GM23338 (cell line): ENCODE measurements at regions not wholly inside any gene's neighbourhood (a gene's known extent, or its start where the extent isn't known, plus 50 kb on each side); places are given as distances from the start of the nearest gene placed in this dataset.

ENCODE experiments used
- ATAC-seq: fragments of 200-7000 bp; cut with Tn5 transposase; 3 replicates; pipeline ENCODE4 v1.9.1; 2020
- DNase-seq: peaks from one replicate; pipeline ENCODE4 v3.0.0-alpha.2; 2015; ENCODE audit warnings: low spot score
- H2AFZ ChIP-seq: fragments of 200-600 bp; sonication (generic); 2 replicates; pipeline ENCODE4 v1.8.0; 2016; ENCODE audit warnings: antibody characterized with exemption, mild to moderate bottlenecking, moderate library complexity
- H3F3A ChIP-seq: fragments of 200-600 bp; sonication (generic); replicated peaks from 2 replicates; pipeline ENCODE4 v1.8.0; 2017; ENCODE audit warnings: antibody characterized with exemption, mixed run types, low read depth
- H3K27ac ChIP-seq: fragments of 200-600 bp; sonication (generic); 2 replicates; pipeline ENCODE4 v1.6.1; 2016; ENCODE audit warnings: low read depth
- H3K27me3 ChIP-seq: fragments of 200-600 bp; sonication (generic); 2 replicates; pipeline ENCODE4 v1.8.0; 2016; ENCODE audit warnings: mild to moderate bottlenecking, mixed run types, moderate library complexity; ENCODE audit not compliant: insufficient read depth
- H3K36me3 ChIP-seq: fragments of 200-600 bp; sonication (generic); 2 replicates; pipeline ENCODE4 v1.8.0; 2016; ENCODE audit warnings: mild to moderate bottlenecking; ENCODE audit not compliant: insufficient read depth
- H3K4me1 ChIP-seq: fragments of 200-600 bp; sonication (generic); 2 replicates; pipeline ENCODE4 v1.8.0; 2016; ENCODE audit warnings: mild to moderate bottlenecking, moderate library complexity; ENCODE audit not compliant: insufficient read depth
- H3K4me2 ChIP-seq: fragments of 200-600 bp; sonication (generic); 2 replicates; pipeline ENCODE4 v1.7.1; 2017; ENCODE audit warnings: mixed run types
- H3K4me3 ChIP-seq: fragments of 200-600 bp; sonication (generic); 2 replicates; pipeline ENCODE4 v1.6.1; 2016; ENCODE audit warnings: mixed run types
- H3K79me2 ChIP-seq: fragments of 200-600 bp; sonication (generic); replicated peaks from 2 replicates; pipeline ENCODE4 v1.8.0; 2017; ENCODE audit warnings: mild to moderate bottlenecking; ENCODE audit not compliant: insufficient read depth
- H3K9me2 ChIP-seq: fragments of 200-600 bp; sonication (generic); 2 replicates; pipeline ENCODE4 v1.8.0; 2017; ENCODE audit not compliant: insufficient read depth
- H4K20me1 ChIP-seq: fragments of 200-600 bp; sonication (generic); replicated peaks from 2 replicates; pipeline ENCODE4 v1.8.0; 2017; ENCODE audit warnings: mild to moderate bottlenecking; ENCODE audit not compliant: insufficient read depth
- H3K27ac Mint-ChIP-seq: 2 replicates; pipeline ENCODE4 v1.8.0; 2020; ENCODE audit warnings: inconsistent platforms, mild to moderate bottlenecking, moderate library complexity, mixed read lengths
- H3K27me3 Mint-ChIP-seq: 3 replicates; pipeline ENCODE4 v1.8.0; 2022; ENCODE audit warnings: low read depth, mild to moderate bottlenecking, moderate library complexity, mixed read lengths, inconsistent platforms; ENCODE audit not compliant: insufficient read depth, poor library complexity
- H3K36me3 Mint-ChIP-seq: 3 replicates; pipeline ENCODE4 v1.8.0; 2021; ENCODE audit warnings: low read depth, mild to moderate bottlenecking, inconsistent platforms, moderate library complexity, mixed read lengths
- H3K4me1 Mint-ChIP-seq: 3 replicates; pipeline ENCODE4 v1.8.0; 2020; ENCODE audit warnings: mild to moderate bottlenecking, inconsistent platforms, mixed read lengths
- H3K4me3 Mint-ChIP-seq: 3 replicates; pipeline ENCODE4 v1.8.0; 2021; ENCODE audit warnings: moderate library complexity, mild to moderate bottlenecking, inconsistent platforms, mixed read lengths
- H3K9me3 Mint-ChIP-seq: 3 replicates; pipeline ENCODE4 v1.8.0; 2020; ENCODE audit warnings: moderate library complexity, mild to moderate bottlenecking, inconsistent platforms, mixed read lengths
- CREB1 ChIP-seq: fragments of 250-450 bp; sonication (Bioruptor Pico); IDR thresholded peaks from 2 replicates; pipeline ENCODE4 v1.5.0; 2020; ENCODE audit warnings: low read depth, mild to moderate bottlenecking, moderate library complexity
- EZH2 ChIP-seq: fragments of 200-600 bp; sonication (generic); IDR thresholded peaks from one replicate; pipeline ENCODE4 v1.8.0; 2017; ENCODE audit warnings: antibody characterized with exemption, mild to moderate bottlenecking, low read depth; ENCODE audit not compliant: unreplicated experiment
- EZH2phosphoT487 ChIP-seq: fragments of 200-600 bp; sonication (generic); IDR thresholded peaks from one replicate; pipeline ENCODE4 v1.8.1; 2018; ENCODE audit warnings: antibody characterized with exemption; ENCODE audit not compliant: unreplicated experiment
- JUNB ChIP-seq: IDR thresholded peaks from one replicate; pipeline ENCODE4 v1.6.1; 2016; ENCODE audit warnings: antibody characterized with exemption; ENCODE audit not compliant: unreplicated experiment
- NANOG ChIP-seq: IDR thresholded peaks from 2 replicates; pipeline ENCODE4 v1.6.1; 2016; ENCODE audit warnings: antibody characterized with exemption, borderline replicate concordance
- POLR2AphosphoS5 ChIP-seq: IDR thresholded peaks from 2 replicates; pipeline ENCODE4 v1.6.1; 2016; ENCODE audit warnings: antibody characterized with exemption, low read depth
- STAT1 ChIP-seq: IDR thresholded peaks from one replicate; pipeline ENCODE4 v1.6.1; 2016; ENCODE audit warnings: antibody characterized with exemption; ENCODE audit not compliant: unreplicated experiment
- ZNF114 ChIP-seq: fragments of 250-450 bp; sonication (Bioruptor Pico); IDR thresholded peaks from 2 replicates; pipeline ENCODE4 v1.5.0; 2020; ENCODE audit warnings: mild to moderate bottlenecking, moderate library complexity
- ZNF331 ChIP-seq: fragments of 250-450 bp; sonication (Bioruptor Pico); IDR thresholded peaks from 2 replicates; pipeline ENCODE4 v1.5.0; 2020; ENCODE audit warnings: low read depth, mild to moderate bottlenecking, moderate library complexity
- TF ChIP-seq, protein P1 (sequence below): IDR thresholded peaks from 2 replicates; pipeline ENCODE4 v1.6.1; 2016; ENCODE audit warnings: antibody characterized with exemption
- TF ChIP-seq, protein P2 (sequence below): fragments of 250-450 bp; sonication (Bioruptor Pico); IDR thresholded peaks from 2 replicates; pipeline ENCODE4 v1.5.0; 2020; ENCODE audit warnings: mild to moderate bottlenecking, moderate library complexity
- TF ChIP-seq, protein P3 (sequence below), 2 experiments: fragments of 200-600 bp in 1 of 2; sonication (generic) in 1 of 2; conservative IDR thresholded peaks; 2 replicates each; pipeline versions ENCODE4 v1.5.1 to v1.6.1; 2016 to 2017; ENCODE audit warnings: antibody characterized with exemption in 2 of 2, low read depth in 2 of 2, mild to moderate bottlenecking in 2 of 2, moderate library complexity in 1 of 2
- TF ChIP-seq, protein P4 (sequence below): IDR thresholded peaks from one replicate; pipeline ENCODE4 v1.6.1; 2018; ENCODE audit warnings: antibody characterized with exemption; ENCODE audit not compliant: unreplicated experiment

DNA sequence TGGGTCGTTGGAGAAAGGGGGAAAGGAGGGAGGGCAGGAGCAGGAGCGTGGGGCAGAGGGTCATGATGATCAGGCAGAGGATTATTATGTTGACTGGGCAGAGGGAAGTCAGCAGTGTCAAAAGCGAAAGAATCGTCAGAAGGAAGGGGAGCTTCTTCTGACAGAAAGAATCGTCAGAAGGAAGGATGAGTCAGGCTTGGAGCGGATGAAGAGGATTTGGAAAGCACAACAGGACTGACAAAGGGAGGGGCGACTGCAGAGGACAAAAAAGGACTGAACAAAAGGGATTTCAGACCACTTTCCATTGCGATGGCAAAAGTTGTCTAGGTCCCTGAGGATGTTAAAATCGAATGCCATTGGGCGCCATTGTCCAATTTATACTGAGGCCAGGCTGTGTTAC is 1053.5 kb downstream of the SI start (continued):
- TF ChIP-seq CREB1 = no peak
- TF ChIP-seq JUNB = no peak
- no peak for TF ChIP-seq EZH2

DNA sequence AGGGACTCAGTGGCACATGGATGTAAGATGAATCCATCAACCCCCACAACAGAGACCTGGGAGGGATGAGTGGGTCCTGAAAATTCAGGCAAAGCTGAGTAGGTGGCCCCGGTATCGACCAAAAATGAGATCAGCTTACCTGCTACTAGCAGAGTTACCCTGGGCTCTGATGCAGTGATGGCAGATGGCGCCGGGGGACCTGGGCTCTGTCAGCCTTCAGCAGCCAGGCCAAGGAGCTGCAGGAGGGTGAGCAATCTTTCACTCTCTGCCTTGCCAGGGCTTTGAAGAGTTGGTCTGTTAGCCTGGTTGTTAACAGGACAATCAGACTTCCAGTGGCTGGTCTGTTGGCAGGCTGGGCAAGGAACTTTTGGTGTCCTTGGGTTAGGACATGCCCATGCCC is 1054.8 kb downstream of the SI start:
- H3K4me1 ChIP-seq = no peaks in the 10 kb centered on the region
- H3K9me2 ChIP-seq = 0 out of 2 replicates have a peak, but pooled peaks cover 2% of the 10 kb centered on the region
- no peak for DNase-seq
- H3K36me3 Mint-ChIP-seq = no peaks in the 10 kb centered on the region; the same call in 2 of the 3 replicates
- H3K4me3 Mint-ChIP-seq = no peak overlapping the region
- H3K4me2 ChIP-seq = no peak overlapping the region
- H3K27ac Mint-ChIP-seq = no peak overlapping the region
- H3F3A ChIP-seq = no peaks in the 10 kb centered on the region
- TF ChIP-seq, protein P1, sequence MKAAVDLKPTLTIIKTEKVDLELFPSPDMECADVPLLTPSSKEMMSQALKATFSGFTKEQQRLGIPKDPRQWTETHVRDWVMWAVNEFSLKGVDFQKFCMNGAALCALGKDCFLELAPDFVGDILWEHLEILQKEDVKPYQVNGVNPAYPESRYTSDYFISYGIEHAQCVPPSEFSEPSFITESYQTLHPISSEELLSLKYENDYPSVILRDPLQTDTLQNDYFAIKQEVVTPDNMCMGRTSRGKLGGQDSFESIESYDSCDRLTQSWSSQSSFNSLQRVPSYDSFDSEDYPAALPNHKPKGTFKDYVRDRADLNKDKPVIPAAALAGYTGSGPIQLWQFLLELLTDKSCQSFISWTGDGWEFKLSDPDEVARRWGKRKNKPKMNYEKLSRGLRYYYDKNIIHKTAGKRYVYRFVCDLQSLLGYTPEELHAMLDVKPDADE = no peak
- TF ChIP-seq, protein P2, sequence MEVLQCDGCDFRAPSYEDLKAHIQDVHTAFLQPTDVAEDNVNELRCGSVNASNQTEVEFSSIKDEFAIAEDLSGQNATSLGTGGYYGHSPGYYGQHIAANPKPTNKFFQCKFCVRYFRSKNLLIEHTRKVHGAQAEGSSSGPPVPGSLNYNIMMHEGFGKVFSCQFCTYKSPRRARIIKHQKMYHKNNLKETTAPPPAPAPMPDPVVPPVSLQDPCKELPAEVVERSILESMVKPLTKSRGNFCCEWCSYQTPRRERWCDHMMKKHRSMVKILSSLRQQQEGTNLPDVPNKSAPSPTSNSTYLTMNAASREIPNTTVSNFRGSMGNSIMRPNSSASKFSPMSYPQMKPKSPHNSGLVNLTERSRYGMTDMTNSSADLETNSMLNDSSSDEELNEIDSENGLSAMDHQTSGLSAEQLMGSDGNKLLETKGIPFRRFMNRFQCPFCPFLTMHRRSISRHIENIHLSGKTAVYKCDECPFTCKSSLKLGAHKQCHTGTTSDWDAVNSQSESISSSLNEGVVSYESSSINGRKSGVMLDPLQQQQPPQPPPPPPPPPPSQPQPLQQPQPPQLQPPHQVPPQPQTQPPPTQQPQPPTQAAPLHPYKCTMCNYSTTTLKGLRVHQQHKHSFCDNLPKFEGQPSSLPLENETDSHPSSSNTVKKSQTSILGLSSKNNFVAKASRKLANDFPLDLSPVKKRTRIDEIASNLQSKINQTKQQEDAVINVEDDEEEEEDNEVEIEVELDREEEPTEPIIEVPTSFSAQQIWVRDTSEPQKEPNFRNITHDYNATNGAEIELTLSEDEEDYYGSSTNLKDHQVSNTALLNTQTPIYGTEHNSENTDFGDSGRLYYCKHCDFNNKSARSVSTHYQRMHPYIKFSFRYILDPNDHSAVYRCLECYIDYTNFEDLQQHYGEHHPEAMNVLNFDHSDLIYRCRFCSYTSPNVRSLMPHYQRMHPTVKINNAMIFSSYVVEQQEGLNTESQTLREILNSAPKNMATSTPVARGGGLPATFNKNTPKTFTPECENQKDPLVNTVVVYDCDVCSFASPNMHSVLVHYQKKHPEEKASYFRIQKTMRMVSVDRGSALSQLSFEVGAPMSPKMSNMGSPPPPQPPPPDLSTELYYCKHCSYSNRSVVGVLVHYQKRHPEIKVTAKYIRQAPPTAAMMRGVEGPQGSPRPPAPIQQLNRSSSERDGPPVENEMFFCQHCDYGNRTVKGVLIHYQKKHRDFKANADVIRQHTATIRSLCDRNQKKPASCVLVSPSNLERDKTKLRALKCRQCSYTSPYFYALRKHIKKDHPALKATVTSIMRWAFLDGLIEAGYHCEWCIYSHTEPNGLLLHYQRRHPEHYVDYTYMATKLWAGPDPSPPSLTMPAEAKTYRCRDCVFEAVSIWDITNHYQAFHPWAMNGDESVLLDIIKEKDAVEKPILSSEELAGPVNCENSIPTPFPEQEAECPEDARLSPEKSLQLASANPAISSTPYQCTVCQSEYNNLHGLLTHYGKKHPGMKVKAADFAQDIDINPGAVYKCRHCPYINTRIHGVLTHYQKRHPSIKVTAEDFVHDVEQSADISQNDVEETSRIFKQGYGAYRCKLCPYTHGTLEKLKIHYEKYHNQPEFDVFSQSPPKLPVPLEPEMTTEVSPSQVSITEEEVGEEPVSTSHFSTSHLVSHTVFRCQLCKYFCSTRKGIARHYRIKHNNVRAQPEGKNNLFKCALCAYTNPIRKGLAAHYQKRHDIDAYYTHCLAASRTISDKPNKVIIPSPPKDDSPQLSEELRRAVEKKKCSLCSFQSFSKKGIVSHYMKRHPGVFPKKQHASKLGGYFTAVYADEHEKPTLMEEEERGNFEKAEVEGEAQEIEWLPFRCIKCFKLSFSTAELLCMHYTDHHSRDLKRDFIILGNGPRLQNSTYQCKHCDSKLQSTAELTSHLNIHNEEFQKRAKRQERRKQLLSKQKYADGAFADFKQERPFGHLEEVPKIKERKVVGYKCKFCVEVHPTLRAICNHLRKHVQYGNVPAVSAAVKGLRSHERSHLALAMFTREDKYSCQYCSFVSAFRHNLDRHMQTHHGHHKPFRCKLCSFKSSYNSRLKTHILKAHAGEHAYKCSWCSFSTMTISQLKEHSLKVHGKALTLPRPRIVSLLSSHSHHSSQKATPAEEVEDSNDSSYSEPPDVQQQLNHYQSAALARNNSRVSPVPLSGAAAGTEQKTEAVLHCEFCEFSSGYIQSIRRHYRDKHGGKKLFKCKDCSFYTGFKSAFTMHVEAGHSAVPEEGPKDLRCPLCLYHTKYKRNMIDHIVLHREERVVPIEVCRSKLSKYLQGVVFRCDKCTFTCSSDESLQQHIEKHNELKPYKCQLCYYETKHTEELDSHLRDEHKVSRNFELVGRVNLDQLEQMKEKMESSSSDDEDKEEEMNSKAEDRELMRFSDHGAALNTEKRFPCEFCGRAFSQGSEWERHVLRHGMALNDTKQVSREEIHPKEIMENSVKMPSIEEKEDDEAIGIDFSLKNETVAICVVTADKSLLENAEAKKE = no peak
- TF ChIP-seq EZH2 (no peak), CREB1 (no peak), POLR2AphosphoS5 (no peak), EZH2phosphoT487 (no peak), JUNB (no peak), ZNF331 (no peak), ZNF114 (CRISPR knock-in tag) (no peak), NANOG (no peak), STAT1 (no peak)
- TF ChIP-seq, protein P3, sequence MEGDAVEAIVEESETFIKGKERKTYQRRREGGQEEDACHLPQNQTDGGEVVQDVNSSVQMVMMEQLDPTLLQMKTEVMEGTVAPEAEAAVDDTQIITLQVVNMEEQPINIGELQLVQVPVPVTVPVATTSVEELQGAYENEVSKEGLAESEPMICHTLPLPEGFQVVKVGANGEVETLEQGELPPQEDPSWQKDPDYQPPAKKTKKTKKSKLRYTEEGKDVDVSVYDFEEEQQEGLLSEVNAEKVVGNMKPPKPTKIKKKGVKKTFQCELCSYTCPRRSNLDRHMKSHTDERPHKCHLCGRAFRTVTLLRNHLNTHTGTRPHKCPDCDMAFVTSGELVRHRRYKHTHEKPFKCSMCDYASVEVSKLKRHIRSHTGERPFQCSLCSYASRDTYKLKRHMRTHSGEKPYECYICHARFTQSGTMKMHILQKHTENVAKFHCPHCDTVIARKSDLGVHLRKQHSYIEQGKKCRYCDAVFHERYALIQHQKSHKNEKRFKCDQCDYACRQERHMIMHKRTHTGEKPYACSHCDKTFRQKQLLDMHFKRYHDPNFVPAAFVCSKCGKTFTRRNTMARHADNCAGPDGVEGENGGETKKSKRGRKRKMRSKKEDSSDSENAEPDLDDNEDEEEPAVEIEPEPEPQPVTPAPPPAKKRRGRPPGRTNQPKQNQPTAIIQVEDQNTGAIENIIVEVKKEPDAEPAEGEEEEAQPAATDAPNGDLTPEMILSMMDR (conservative IDR thresholded peaks at IDR 0.05; ENCODE audit: low read depth in 2 of 2) = no peak
- TF ChIP-seq, protein P4, sequence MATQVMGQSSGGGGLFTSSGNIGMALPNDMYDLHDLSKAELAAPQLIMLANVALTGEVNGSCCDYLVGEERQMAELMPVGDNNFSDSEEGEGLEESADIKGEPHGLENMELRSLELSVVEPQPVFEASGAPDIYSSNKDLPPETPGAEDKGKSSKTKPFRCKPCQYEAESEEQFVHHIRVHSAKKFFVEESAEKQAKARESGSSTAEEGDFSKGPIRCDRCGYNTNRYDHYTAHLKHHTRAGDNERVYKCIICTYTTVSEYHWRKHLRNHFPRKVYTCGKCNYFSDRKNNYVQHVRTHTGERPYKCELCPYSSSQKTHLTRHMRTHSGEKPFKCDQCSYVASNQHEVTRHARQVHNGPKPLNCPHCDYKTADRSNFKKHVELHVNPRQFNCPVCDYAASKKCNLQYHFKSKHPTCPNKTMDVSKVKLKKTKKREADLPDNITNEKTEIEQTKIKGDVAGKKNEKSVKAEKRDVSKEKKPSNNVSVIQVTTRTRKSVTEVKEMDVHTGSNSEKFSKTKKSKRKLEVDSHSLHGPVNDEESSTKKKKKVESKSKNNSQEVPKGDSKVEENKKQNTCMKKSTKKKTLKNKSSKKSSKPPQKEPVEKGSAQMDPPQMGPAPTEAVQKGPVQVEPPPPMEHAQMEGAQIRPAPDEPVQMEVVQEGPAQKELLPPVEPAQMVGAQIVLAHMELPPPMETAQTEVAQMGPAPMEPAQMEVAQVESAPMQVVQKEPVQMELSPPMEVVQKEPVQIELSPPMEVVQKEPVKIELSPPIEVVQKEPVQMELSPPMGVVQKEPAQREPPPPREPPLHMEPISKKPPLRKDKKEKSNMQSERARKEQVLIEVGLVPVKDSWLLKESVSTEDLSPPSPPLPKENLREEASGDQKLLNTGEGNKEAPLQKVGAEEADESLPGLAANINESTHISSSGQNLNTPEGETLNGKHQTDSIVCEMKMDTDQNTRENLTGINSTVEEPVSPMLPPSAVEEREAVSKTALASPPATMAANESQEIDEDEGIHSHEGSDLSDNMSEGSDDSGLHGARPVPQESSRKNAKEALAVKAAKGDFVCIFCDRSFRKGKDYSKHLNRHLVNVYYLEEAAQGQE = no peak
- H3K79me2 ChIP-seq = no peaks in the 10 kb centered on the region
- no peaks in the 10 kb centered on the region for H3K27me3 Mint-ChIP-seq
- no peak overlapping the region for H2AFZ ChIP-seq
- ATAC-seq = no peak
- H3K4me3 ChIP-seq = no peak overlapping the region
- no peaks in the 10 kb centered on the region for H3K36me3 ChIP-seq
- H3K27me3 ChIP-seq = no peaks in the 10 kb centered on the region
- H3K27ac ChIP-seq = no peak overlapping the region
- H4K20me1 ChIP-seq = no peaks in the 10 kb centered on the region
- peaks cover 4% of the 10 kb centered on the region; the same call in 2 of the 3 replicates for H3K4me1 Mint-ChIP-seq
- H3K9me3 Mint-ChIP-seq = peaks cover 6% of the 10 kb centered on the region; the same call in 1 of the 3 replicates
